ENCODE measurements at regions not wholly inside any gene's neighbourhood (a gene's known extent, or its start where the extent isn't known, plus 50 kb on each side); places are given as distances from the start of the nearest gene placed in this dataset.

GRCh38 chr18:33918571-33918970 is 306.1 kb downstream of the NOL4 start:
- no peaks in the 10 kb centered on the region for H3K36me3 ChIP-seq (ENCODE audit: insufficient read depth, low read length)
- no peaks in the 10 kb centered on the region for H3K27me3 ChIP-seq (ENCODE audit: insufficient read depth, low read length, poor library complexity, severe bottlenecking)
- no peak overlapping the region for H3K4me3 ChIP-seq (ENCODE audit: low read length, poor library complexity, severe bottlenecking)
- no peak for TF ChIP-seq CTCF (conservative IDR thresholded peaks at IDR 0.05; ENCODE audit: low read length)
- TF ChIP-seq EZH2phosphoT487 (IDR thresholded peaks at IDR 0.05; ENCODE audit: borderline replicate concordance): no peak
- H3K79me2 ChIP-seq (ENCODE audit: insufficient read depth, low read length): no peaks in the 10 kb centered on the region
- no peaks in the 10 kb centered on the region for H3K4me1 ChIP-seq (ENCODE audit: insufficient read depth, low read length, poor library complexity, severe bottlenecking)
- H3F3A ChIP-seq (ENCODE audit: low read depth): no peaks in the 10 kb centered on the region
- H3K9me3 ChIP-seq (ENCODE audit: insufficient read depth, low read depth, low read length): no peaks in the 10 kb centered on the region
- no peak overlapping the region for H3K9ac ChIP-seq (ENCODE audit: low read depth, low read length, poor library complexity, severe bottlenecking)
- no peaks in the 10 kb centered on the region for H4K20me1 ChIP-seq (ENCODE audit: insufficient read depth, low read length, poor library complexity, severe bottlenecking)
- no peak overlapping the region for H2AFZ ChIP-seq (ENCODE audit: low read length)
- H3K9me2 ChIP-seq (replicated peaks; ENCODE audit: low read depth, low read length): no peaks in the 10 kb centered on the region
- H3K4me2 ChIP-seq (ENCODE audit: low read depth, low read length, poor library complexity, severe bottlenecking): no peak overlapping the region

- H3K36me3 ChIP-seq (ENCODE audit: insufficient read depth, low read length): no peaks in the 10 kb centered on the region
- H3K9me3 ChIP-seq (ENCODE audit: insufficient read depth, low read depth, low read length): no peaks in the 10 kb centered on the region
- no peaks in the 10 kb centered on the region for H3K27me3 ChIP-seq (ENCODE audit: insufficient read depth, low read length, poor library complexity, severe bottlenecking)
- TF ChIP-seq EZH2phosphoT487 (IDR thresholded peaks at IDR 0.05; ENCODE audit: borderline replicate concordance) (no peak), CTCF (conservative IDR thresholded peaks at IDR 0.05; ENCODE audit: low read length) (no peak)
- H3K9me2 ChIP-seq (replicated peaks; ENCODE audit: low read depth, low read length): no peaks in the 10 kb centered on the region
- no peak overlapping the region for H2AFZ ChIP-seq (ENCODE audit: low read length)
- no peak overlapping the region for H3K9ac ChIP-seq (ENCODE audit: low read depth, low read length, poor library complexity, severe bottlenecking)
- no peaks in the 10 kb centered on the region for H3K79me2 ChIP-seq (ENCODE audit: insufficient read depth, low read length)
- no peaks in the 10 kb centered on the region for H3K4me1 ChIP-seq (ENCODE audit: insufficient read depth, low read length, poor library complexity, severe bottlenecking)
- H3F3A ChIP-seq (ENCODE audit: low read depth): no peaks in the 10 kb centered on the region
- no peak overlapping the region for H3K4me3 ChIP-seq (ENCODE audit: low read length, poor library complexity, severe bottlenecking)
- H4K20me1 ChIP-seq (ENCODE audit: insufficient read depth, low read length, poor library complexity, severe bottlenecking): no peaks in the 10 kb centered on the region
- H3K4me2 ChIP-seq (ENCODE audit: low read depth, low read length, poor library complexity, severe bottlenecking): no peak overlapping the region
Observed at GRCh38 chr18:33916200-33916599, 308.5 kb downstream of the NOL4 start.

- Histone ChIP-seq H2AFZ (ENCODE audit: low read length) (no peak overlapping the region), H3K9me2 (replicated peaks; ENCODE audit: low read depth, low read length) (no peaks in the 10 kb centered on the region), H3K36me3 (ENCODE audit: insufficient read depth, low read length) (no peaks in the 10 kb centered on the region), H3K4me2 (ENCODE audit: low read depth, low read length, poor library complexity, severe bottlenecking) (no peak overlapping the region), H3K4me1 (ENCODE audit: insufficient read depth, low read length, poor library complexity, severe bottlenecking) (no peaks in the 10 kb centered on the region), H3K9me3 (ENCODE audit: insufficient read depth, low read depth, low read length) (no peaks in the 10 kb centered on the region), H3F3A (ENCODE audit: low read depth) (no peaks in the 10 kb centered on the region), H3K4me3 (ENCODE audit: low read length, poor library complexity, severe bottlenecking) (no peak overlapping the region), H3K27me3 (ENCODE audit: insufficient read depth, low read length, poor library complexity, severe bottlenecking) (no peaks in the 10 kb centered on the region), H3K9ac (ENCODE audit: low read depth, low read length, poor library complexity, severe bottlenecking) (no peak overlapping the region), H4K20me1 (ENCODE audit: insufficient read depth, low read length, poor library complexity, severe bottlenecking) (no peaks in the 10 kb centered on the region), H3K79me2 (ENCODE audit: insufficient read depth, low read length) (no peaks in the 10 kb centered on the region)
- TF ChIP-seq EZH2phosphoT487 (IDR thresholded peaks at IDR 0.05; ENCODE audit: borderline replicate concordance): no peak
- no peak for TF ChIP-seq CTCF (conservative IDR thresholded peaks at IDR 0.05; ENCODE audit: low read length)
Observed at GRCh38 chr18:33914399-33914798, 310.3 kb downstream of the NOL4 start.

All from Loucy (cell line).